ENCODE measurements at regions not wholly inside any gene's neighbourhood (a gene's known extent, or its start where the extent isn't known, plus 50 kb on each side); places are given as distances from the start of the nearest gene placed in this dataset.

- peak; percentile 30 to 67 (median 42) for ATAC-seq
- WGBS (ENCODE audit: insufficient coverage, low coverage, low lambda C conversion rate, missing lambda C conversion rate), result 52% methylated on average over 8 of the region's 9 CpGs
- Histone ChIP-seq H3K9me3 (no peaks in the 10 kb centered on the region), H3K27ac (no peak overlapping the region), H3K4me3 (no peak overlapping the region), H3K27me3 (no peaks in the 10 kb centered on the region), H3K36me3 (no peaks in the 10 kb centered on the region), H3K4me1 (no peaks in the 10 kb centered on the region)
- DNase-seq, result no peak
- intact Hi-C loops (cut with DNase I), result no loop called here
- TF ChIP-seq POLR2A (IDR thresholded peaks at IDR 0.05), result no peak
- no peak for TF ChIP-seq CTCF (IDR thresholded peaks at IDR 0.05)
Observed at GRCh38 chr1:182113879-182114626, 52.5 kb upstream of the ZNF648 start.

- 94% methylated on average over 5 of the region's 5 CpGs for WGBS (ENCODE audit: insufficient coverage, low coverage, low lambda C conversion rate, missing lambda C conversion rate)
- intact Hi-C loops (cut with DNase I), result no loop called here
- H3K27me3 ChIP-seq, result no peaks in the 10 kb centered on the region
- no peaks in the 10 kb centered on the region for H3K9me3 ChIP-seq
- H3K4me1 ChIP-seq, result no peaks in the 10 kb centered on the region
- DNase-seq, result no peak
- H3K36me3 ChIP-seq, result no peaks in the 10 kb centered on the region
- H3K27ac ChIP-seq, result no peak overlapping the region
- H3K4me3 ChIP-seq, result no peak overlapping the region
- no peak for TF ChIP-seq POLR2A (IDR thresholded peaks at IDR 0.05)
- no peak for TF ChIP-seq CTCF (IDR thresholded peaks at IDR 0.05)
- no peak for ATAC-seq
Observed at GRCh38 chr1:182111496-182111895, 50.0 kb upstream of the ZNF648 start.

Small RNA genes in the stretch of these regions (small RNA-seq; reads per million reads assigned to genes)
- gene RNU6-152P, result 0 reads per million in 2 experiments
